ENCODE measurements at regions not wholly inside any gene's neighbourhood (a gene's known extent, or its start where the extent isn't known, plus 50 kb on each side); places are given as distances from the start of the nearest gene placed in this dataset.
A peak's percentile ranks its signal among the peaks of the same experiment; 100 is the strongest.

DNA sequence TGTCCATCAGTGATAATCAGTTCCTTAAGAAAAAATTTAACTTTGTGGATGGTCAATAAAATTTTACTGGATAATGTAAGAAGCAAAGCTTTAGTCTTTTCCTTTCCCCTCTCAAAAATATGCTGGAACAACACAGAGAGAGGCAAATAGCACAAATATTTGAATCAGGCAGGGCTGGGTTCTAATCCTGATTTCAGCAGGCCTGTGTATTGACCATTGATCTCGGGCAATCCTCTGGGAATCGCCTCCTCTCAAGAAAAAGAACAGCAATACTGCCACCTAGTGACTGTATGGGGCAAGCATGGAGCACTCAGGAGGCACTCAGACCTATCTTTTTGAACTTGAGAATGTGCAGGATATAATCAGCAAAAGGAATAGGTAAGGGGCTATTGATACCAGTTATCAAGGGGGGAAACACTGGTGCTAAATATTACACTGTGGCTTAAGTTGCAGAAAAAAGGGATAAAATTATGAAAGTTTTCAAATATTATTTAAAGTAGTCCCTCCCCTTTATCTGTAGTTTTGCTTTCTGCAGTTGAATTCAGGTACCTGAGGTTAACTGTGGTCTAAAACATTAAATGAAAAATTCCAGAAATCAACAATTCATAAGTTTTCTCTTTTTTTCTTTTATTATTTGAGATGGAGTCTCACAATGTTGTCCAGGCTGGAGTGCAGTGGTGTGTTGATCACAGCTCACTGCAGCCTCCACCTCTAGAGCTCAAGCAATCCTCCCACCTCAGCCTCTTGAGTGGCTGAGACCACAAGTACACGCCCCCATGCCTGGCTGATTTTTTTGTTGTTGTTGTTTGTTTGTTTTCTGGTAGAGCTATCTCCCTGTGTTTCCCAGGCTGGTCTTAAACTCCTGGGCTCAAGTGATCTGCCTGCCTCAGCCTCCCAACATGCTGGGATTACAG, 91.8 kb upstream of the NHSL1 start (continued):
- no peak for TF ChIP-seq ESRRA (CRISPR knock-in tag; IDR thresholded peaks at IDR 0.05; ENCODE audit: low read depth)
- TF ChIP-seq PHB2 (IDR thresholded peaks at IDR 0.05; ENCODE audit: partially characterized antibody) = no peak
- no peak for TF ChIP-seq NFIB (CRISPR knock-in tag; IDR thresholded peaks at IDR 0.05; ENCODE audit: borderline replicate concordance)
- TF ChIP-seq SSRP1 (CRISPR knock-in tag; IDR thresholded peaks at IDR 0.05) = no peak
- no peak for TF ChIP-seq JUN (CRISPR knock-in tag; IDR thresholded peaks at IDR 0.05)
- TF ChIP-seq TBP (CRISPR knock-in tag; IDR thresholded peaks at IDR 0.05) = no peak
- TF ChIP-seq PRMT3 (CRISPR knock-in tag; IDR thresholded peaks at IDR 0.05; ENCODE audit: borderline replicate concordance, low read depth) = no peak
- TF ChIP-seq, protein P1, sequence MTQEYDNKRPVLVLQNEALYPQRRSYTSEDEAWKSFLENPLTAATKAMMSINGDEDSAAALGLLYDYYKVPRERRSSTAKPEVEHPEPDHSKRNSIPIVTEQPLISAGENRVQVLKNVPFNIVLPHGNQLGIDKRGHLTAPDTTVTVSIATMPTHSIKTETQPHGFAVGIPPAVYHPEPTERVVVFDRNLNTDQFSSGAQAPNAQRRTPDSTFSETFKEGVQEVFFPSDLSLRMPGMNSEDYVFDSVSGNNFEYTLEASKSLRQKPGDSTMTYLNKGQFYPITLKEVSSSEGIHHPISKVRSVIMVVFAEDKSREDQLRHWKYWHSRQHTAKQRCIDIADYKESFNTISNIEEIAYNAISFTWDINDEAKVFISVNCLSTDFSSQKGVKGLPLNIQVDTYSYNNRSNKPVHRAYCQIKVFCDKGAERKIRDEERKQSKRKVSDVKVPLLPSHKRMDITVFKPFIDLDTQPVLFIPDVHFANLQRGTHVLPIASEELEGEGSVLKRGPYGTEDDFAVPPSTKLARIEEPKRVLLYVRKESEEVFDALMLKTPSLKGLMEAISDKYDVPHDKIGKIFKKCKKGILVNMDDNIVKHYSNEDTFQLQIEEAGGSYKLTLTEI (CRISPR knock-in tag; conservative IDR thresholded peaks at IDR 0.05) = no peak
- TF ChIP-seq AGO2 (optimal IDR thresholded peaks at IDR 0.05; ENCODE audit: low read depth, low read length) = no peak
- TF ChIP-seq, protein P2, sequence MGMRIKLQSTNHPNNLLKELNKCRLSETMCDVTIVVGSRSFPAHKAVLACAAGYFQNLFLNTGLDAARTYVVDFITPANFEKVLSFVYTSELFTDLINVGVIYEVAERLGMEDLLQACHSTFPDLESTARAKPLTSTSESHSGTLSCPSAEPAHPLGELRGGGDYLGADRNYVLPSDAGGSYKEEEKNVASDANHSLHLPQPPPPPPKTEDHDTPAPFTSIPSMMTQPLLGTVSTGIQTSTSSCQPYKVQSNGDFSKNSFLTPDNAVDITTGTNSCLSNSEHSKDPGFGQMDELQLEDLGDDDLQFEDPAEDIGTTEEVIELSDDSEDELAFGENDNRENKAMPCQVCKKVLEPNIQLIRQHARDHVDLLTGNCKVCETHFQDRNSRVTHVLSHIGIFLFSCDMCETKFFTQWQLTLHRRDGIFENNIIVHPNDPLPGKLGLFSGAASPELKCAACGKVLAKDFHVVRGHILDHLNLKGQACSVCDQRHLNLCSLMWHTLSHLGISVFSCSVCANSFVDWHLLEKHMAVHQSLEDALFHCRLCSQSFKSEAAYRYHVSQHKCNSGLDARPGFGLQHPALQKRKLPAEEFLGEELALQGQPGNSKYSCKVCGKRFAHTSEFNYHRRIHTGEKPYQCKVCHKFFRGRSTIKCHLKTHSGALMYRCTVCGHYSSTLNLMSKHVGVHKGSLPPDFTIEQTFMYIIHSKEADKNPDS (CRISPR knock-in tag; IDR thresholded peaks at IDR 0.05) = no peak
- TF ChIP-seq, protein P3, sequence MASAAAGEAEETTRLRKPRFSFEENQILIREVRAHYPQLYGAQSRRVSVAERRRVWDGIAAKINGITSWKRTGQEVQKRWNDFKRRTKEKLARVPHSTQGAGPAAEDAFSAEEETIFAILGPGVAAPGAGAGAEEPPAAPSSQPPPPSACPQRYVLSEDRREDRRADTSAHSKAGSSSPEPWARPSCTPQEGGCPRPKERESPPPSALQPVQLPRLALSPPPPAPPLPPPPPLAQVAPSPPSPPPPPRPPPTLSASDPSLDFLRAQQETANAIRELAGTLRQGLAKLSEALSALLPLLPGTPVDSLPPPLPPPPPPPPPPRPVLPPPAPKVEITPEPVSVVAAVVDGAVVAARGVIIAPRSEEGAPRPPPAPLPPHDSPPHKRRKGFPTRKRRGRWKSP (CRISPR knock-in tag; IDR thresholded peaks at IDR 0.05) = no peak
- TF ChIP-seq NCOA1 (CRISPR knock-in tag; IDR thresholded peaks at IDR 0.05) = no peak
- TF ChIP-seq SALL1 (CRISPR knock-in tag; IDR thresholded peaks at IDR 0.05) = peak; percentile 40; the same call in 1 of the 2 replicates
- no peak for TF ChIP-seq ZNF431 (CRISPR knock-in tag; IDR thresholded peaks at IDR 0.05; ENCODE audit: borderline replicate concordance, low read depth)
- no peak for TF ChIP-seq ZNF350 (CRISPR knock-in tag; IDR thresholded peaks at IDR 0.05; ENCODE audit: borderline replicate concordance, low read depth)
- TF ChIP-seq DR1 (CRISPR knock-in tag; IDR thresholded peaks at IDR 0.05) = no peak
- no peak for TF ChIP-seq NCOA5 (CRISPR knock-in tag; IDR thresholded peaks at IDR 0.05)
- no peak for TF ChIP-seq POLR2A (IDR thresholded peaks at IDR 0.05; ENCODE audit: insufficient read depth in 1 of 2, low read depth in 2 of 2, low read length in 2 of 2)
- TF ChIP-seq, protein P4, sequence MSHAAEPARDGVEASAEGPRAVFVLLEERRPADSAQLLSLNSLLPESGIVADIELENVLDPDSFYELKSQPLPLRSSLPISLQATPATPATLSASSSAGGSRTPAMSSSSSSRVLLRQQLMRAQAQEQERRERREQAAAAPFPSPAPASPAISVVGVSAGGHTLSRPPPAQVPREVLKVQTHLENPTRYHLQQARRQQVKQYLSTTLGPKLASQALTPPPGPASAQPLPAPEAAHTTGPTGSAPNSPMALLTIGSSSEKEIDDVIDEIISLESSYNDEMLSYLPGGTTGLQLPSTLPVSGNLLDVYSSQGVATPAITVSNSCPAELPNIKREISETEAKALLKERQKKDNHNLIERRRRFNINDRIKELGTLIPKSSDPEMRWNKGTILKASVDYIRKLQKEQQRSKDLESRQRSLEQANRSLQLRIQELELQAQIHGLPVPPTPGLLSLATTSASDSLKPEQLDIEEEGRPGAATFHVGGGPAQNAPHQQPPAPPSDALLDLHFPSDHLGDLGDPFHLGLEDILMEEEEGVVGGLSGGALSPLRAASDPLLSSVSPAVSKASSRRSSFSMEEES (CRISPR knock-in tag; IDR thresholded peaks at IDR 0.05) = no peak
- TF ChIP-seq MTF2 (CRISPR knock-in tag; IDR thresholded peaks at IDR 0.05; ENCODE audit: borderline replicate concordance) = no peak
- no peak for TF ChIP-seq EZH2 (conservative IDR thresholded peaks at IDR 0.05; ENCODE audit: low read depth, low read length)
- peak; percentile 64; the same call in 1 of the 2 replicates for TF ChIP-seq REPIN1 (CRISPR knock-in tag; IDR thresholded peaks at IDR 0.05; ENCODE audit: borderline replicate concordance, low read depth)
- TF ChIP-seq RFX3 (CRISPR knock-in tag; IDR thresholded peaks at IDR 0.05) = no peak
- no peak for TF ChIP-seq ZBTB42 (CRISPR knock-in tag; IDR thresholded peaks at IDR 0.05)
- TF ChIP-seq AGO1 (IDR thresholded peaks at IDR 0.05; ENCODE audit: low read depth, low read length, poor library complexity, severe bottlenecking) = no peak
